Posterior vena cava (tissue), 2 donors: ENCODE measurements at regions not wholly inside any gene's neighbourhood (a gene's known extent, or its start where the extent isn't known, plus 50 kb on each side); places are given as distances from the start of the nearest gene placed in this dataset.
"Not testable (repeated sequence)": the region's sequence is repeated elsewhere in the genome, so short reads cannot be mapped to it uniquely, and the experiment has no call there.

Experiments
- DNase-seq: peaks from one replicate; pipeline ENCODE4 v3.0.0-alpha.2; 2020; ENCODE audit warnings: low spot score
- intact Hi-C, 2 donors: fragments of 100-400 bp; cut with DNase I; formaldehyde crosslinking; loops; one replicate each; pipeline versions ENCODE4 v1.14.1 to v1.14.2; 2022 to 2023
- donor health status: DM: yes; HTN: yes; CAD: no.
- donor health status: DM: yes; HTN: yes; CAD: no.

- intact Hi-C loops, DNase-seq: not testable (repeated sequence)
These were observed 138.7 kb upstream of the GOLGA6L6 start for GRCh38 chr15:20680257-20680815.

- DNase-seq, result no peak
- intact Hi-C loops, result no loop called here
These were observed 130.9 kb upstream of the GOLGA6L6 start for GRCh38 chr15:20672470-20672869.

GRCh38 chr15:20671675-20672074 lies 130.1 kb upstream of the GOLGA6L6 start:
- intact Hi-C loops, result no loop called here
- no peak for DNase-seq

- DNase-seq, intact Hi-C loops: not testable (repeated sequence)
These were observed 124.8 kb upstream of the GOLGA6L6 start for GRCh38 chr15:20666410-20666809.

GRCh38 chr15:20665653-20666052 lies 124.1 kb upstream of the GOLGA6L6 start:
- intact Hi-C loops, result no loop called here
- DNase-seq, result no peak

- no peak for DNase-seq
- intact Hi-C loops, result no loop called here
These were observed 117.7 kb upstream of the GOLGA6L6 start for GRCh38 chr15:20659265-20659664.

GRCh38 chr15:20658024-20658423 lies 116.4 kb upstream of the GOLGA6L6 start:
- DNase-seq, result no peak
- intact Hi-C loops, result no loop called here

GRCh38 chr15:20657084-20657483 lies 115.5 kb upstream of the GOLGA6L6 start:
- intact Hi-C loops, result no loop called here
- DNase-seq, result no peak

- DNase-seq, result no peak
- intact Hi-C loops, result no loop called here
These were observed 111.3 kb upstream of the GOLGA6L6 start for GRCh38 chr15:20652914-20653313.

GRCh38 chr15:20648402-20648975 lies 106.9 kb upstream of the GOLGA6L6 start:
- DNase-seq, intact Hi-C loops: not testable (repeated sequence)

- intact Hi-C loops, result no loop called here
- no peak for DNase-seq
These were observed 105.0 kb upstream of the GOLGA6L6 start for GRCh38 chr15:20646529-20647142.

GRCh38 chr15:20645956-20646355 lies 104.4 kb upstream of the GOLGA6L6 start:
- DNase-seq, result no peak

GRCh38 chr15:20644896-20645295 lies 103.3 kb upstream of the GOLGA6L6 start:
- DNase-seq, result no peak
- intact Hi-C loops, result no loop called here

More at GRCh38 chr15:20645956-20646355, 104.4 kb upstream of the GOLGA6L6 start:
- intact Hi-C loops, result no loop called here

GRCh38 chr15:20643829-20644425 lies 102.3 kb upstream of the GOLGA6L6 start:
- DNase-seq, result no peak
- intact Hi-C loops, result no loop called here

GRCh38 chr15:20643024-20643770 lies 101.6 kb upstream of the GOLGA6L6 start:
- DNase-seq, result no peak
- intact Hi-C loops, result no loop called here

GRCh38 chr15:20642054-20642767 lies 100.6 kb upstream of the GOLGA6L6 start:
- intact Hi-C loops, result no loop called here
- DNase-seq, result no peak

- intact Hi-C loops, DNase-seq: not testable (repeated sequence)
These were observed 98.8 kb upstream of the GOLGA6L6 start for GRCh38 chr15:20640427-20640826.

- DNase-seq, intact Hi-C loops: not testable (repeated sequence)
These were observed 97.6 kb upstream of the GOLGA6L6 start for GRCh38 chr15:20639224-20639623.

- intact Hi-C loops, DNase-seq: not testable (repeated sequence)
These were observed 95.9 kb upstream of the GOLGA6L6 start for GRCh38 chr15:20637499-20637898.
